K562 (cell line): ENCODE measurements at regions not wholly inside any gene's neighbourhood (a gene's known extent, or its start where the extent isn't known, plus 50 kb on each side); places are given as distances from the start of the nearest gene placed in this dataset.

Source experiments
- MCM7 ChIP-seq, 2 experiments: fragments of 450-650 bp; IDR thresholded peaks; 2 replicates each; pipeline ENCODE4 v1.6.1; 2016 to 2018
- SLC30A9 ChIP-seq: fragments of 250-450 bp; sonication (Bioruptor Pico); IDR thresholded peaks from 2 replicates; pipeline ENCODE4 v1.8.0; 2022; ENCODE audit warnings: mild to moderate bottlenecking, moderate library complexity
- ZFX ChIP-seq: sonication (generic); formaldehyde crosslinking; IDR thresholded peaks from 2 replicates; pipeline ENCODE4 v1.8.0; 2022; ENCODE audit warnings: mild to moderate bottlenecking, missing genetic modification reagents, moderate library complexity

DNA sequence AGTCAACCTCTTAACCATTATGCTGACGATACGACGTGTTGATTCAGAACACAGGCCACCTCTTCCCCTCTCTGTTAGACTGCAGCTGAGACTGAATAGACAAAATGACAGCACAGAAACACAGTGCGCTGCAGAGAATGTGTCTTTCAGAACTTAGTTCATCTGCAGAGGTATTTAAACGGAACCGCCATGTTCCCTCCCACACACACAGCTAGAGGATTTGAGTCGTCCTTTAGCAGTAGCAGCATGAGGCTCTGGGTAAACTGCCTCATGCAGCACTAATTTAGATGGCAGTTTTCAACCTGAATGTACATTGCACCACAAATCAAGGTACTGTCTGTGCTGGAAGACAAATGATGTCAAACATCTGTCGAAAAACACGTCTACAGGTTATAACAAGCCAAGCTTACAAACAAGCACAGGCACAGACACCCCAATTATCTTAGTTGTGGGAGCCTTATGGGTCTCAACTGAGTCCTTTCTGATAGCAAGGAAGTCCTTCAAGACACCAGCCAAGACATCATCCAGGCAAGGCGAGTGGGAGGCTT, 76.6 kb upstream of the LRRC4C start:
- no peak for TF ChIP-seq MCM7 (IDR thresholded peaks at IDR 0.05)
- no peak for TF ChIP-seq SLC30A9 (CRISPR knock-in tag)
- no peak for TF ChIP-seq ZFX (CRISPR knock-in tag)
